Liver (tissue), 8 donors: ENCODE measurements at regions not wholly inside any gene's neighbourhood (a gene's known extent, or its start where the extent isn't known, plus 50 kb on each side); places are given as distances from the start of the nearest gene placed in this dataset.

Experiments
- DNase-seq: peaks from one replicate; pipeline ENCODE4 v3.0.0-alpha.2; 2017; ENCODE audit warnings: low spot score
- H3K27ac ChIP-seq, 2 donors: one replicate each; pipeline ENCODE4 v1.7.0; 2013; ENCODE audit warnings: inconsistent platforms in 2 of 2, low read length in 2 of 2, control low read depth in 1 of 2, low read depth in 1 of 2, mild to moderate bottlenecking in 1 of 2
- H3K27me3 ChIP-seq, 4 donors: one replicate each; pipeline versions ENCODE4 v1.6.1 to v1.7.0; 2013; ENCODE audit warnings: low read length in 3 of 4, inconsistent platforms in 1 of 4, mild to moderate bottlenecking in 1 of 4, moderate library complexity in 1 of 4; ENCODE audit not compliant: control insufficient read depth in 4 of 4, insufficient read depth in 4 of 4
- H3K36me3 ChIP-seq, 4 donors: one replicate each; pipeline versions ENCODE4 v1.6.1 to v1.7.0; 2013; ENCODE audit warnings: low read length in 3 of 4, mild to moderate bottlenecking in 3 of 4, low read depth in 1 of 4, moderate library complexity in 1 of 4; ENCODE audit not compliant: control insufficient read depth in 4 of 4, insufficient read depth in 3 of 4
- H3K4me1 ChIP-seq, 4 donors: one replicate each; pipeline versions ENCODE4 v1.6.1 to v1.7.0; 2013; ENCODE audit warnings: low read length in 3 of 4, mild to moderate bottlenecking in 3 of 4, moderate library complexity in 1 of 4; ENCODE audit not compliant: control insufficient read depth in 4 of 4, insufficient read depth in 4 of 4
- H3K4me3 ChIP-seq, 3 donors: one replicate each; pipeline versions ENCODE4 v1.6.1 to v1.7.0; 2013; ENCODE audit warnings: low read length in 3 of 3, control low read depth in 1 of 3, low read depth in 1 of 3, mild to moderate bottlenecking in 1 of 3
- H3K9ac ChIP-seq, 2 donors: one replicate each; pipeline ENCODE4 v1.7.0; 2013; ENCODE audit warnings: low read length in 2 of 2, mild to moderate bottlenecking in 2 of 2, moderate library complexity in 2 of 2, control low read depth in 1 of 2, low read depth in 1 of 2
- H3K9me3 ChIP-seq, 4 donors: one replicate each; pipeline versions ENCODE4 v1.6.1 to v1.7.0; 2013; ENCODE audit warnings: low read length in 3 of 4; ENCODE audit not compliant: control insufficient read depth in 4 of 4
- EGR1 ChIP-seq, 2 donors: IDR thresholded peaks; 2 replicates each; pipeline ENCODE4 v1.6.1; 2016 to 2018; ENCODE audit warnings: antibody characterized with exemption in 2 of 2, low read depth in 2 of 2
- FOXA2 ChIP-seq: IDR thresholded peaks from 2 replicates; pipeline ENCODE4 v1.6.1; 2016; ENCODE audit warnings: antibody characterized with exemption
- GABPA ChIP-seq, 2 donors: IDR thresholded peaks in 1 of 2; conservative IDR thresholded peaks in 1 of 2; 2 replicates each; pipeline ENCODE4 v1.6.1; 2016; ENCODE audit warnings: antibody characterized with exemption in 2 of 2, mild to moderate bottlenecking in 1 of 2, moderate library complexity in 1 of 2
- HNF4A ChIP-seq, 2 donors: conservative IDR thresholded peaks; 2 replicates each; pipeline ENCODE4 v1.6.1; 2016; ENCODE audit warnings: antibody characterized with exemption in 2 of 2, mild to moderate bottlenecking in 2 of 2
- HNF4G ChIP-seq: IDR thresholded peaks from 2 replicates; pipeline ENCODE4 v1.6.1; 2016; ENCODE audit warnings: antibody characterized with exemption
- JUND ChIP-seq, 2 donors: IDR thresholded peaks; 2 replicates each; pipeline ENCODE4 v1.6.1; 2016; ENCODE audit warnings: antibody characterized with exemption in 2 of 2
- MAX ChIP-seq: IDR thresholded peaks from 2 replicates; pipeline ENCODE4 v1.6.1; 2016; ENCODE audit warnings: antibody characterized with exemption
- RAD21 ChIP-seq, 2 donors: IDR thresholded peaks; 2 replicates each; pipeline ENCODE4 v1.6.1; 2016; ENCODE audit warnings: antibody characterized with exemption in 2 of 2, mild to moderate bottlenecking in 2 of 2
- RXRA ChIP-seq, 2 donors: IDR thresholded peaks; 2 replicates each; pipeline ENCODE4 v1.6.1; 2017 to 2018; ENCODE audit warnings: antibody characterized with exemption in 2 of 2, mild to moderate bottlenecking in 1 of 2
- TAF1 ChIP-seq: conservative IDR thresholded peaks from 2 replicates; pipeline ENCODE4 v1.6.1; 2016; ENCODE audit warnings: antibody characterized with exemption, mild to moderate bottlenecking
- YY1 ChIP-seq: IDR thresholded peaks from 2 replicates; pipeline ENCODE4 v1.6.1; 2016; ENCODE audit warnings: antibody characterized with exemption, mild to moderate bottlenecking
- ZBTB33 ChIP-seq: IDR thresholded peaks from 2 replicates; pipeline ENCODE4 v1.6.1; 2016; ENCODE audit warnings: antibody characterized with exemption
- WGBS: extraction: QIAGEN DNeasy Blood & Tissue Kit; methylation state at CpG from one replicate; pipeline ENCODE4 v1.1.7; 2013; 5-methylcytosine and 5-hydroxymethylcytosine counted together
- TF ChIP-seq, protein P1 (sequence below): IDR thresholded peaks from 2 replicates; pipeline ENCODE4 v1.6.1; 2016; ENCODE audit warnings: antibody characterized with exemption, mild to moderate bottlenecking
- TF ChIP-seq, protein P2 (sequence below): IDR thresholded peaks from 2 replicates; pipeline ENCODE4 v1.6.1; 2016; ENCODE audit warnings: antibody characterized with exemption
- TF ChIP-seq, protein P3 (sequence below): fragments of 150-350 bp; IDR thresholded peaks from 2 replicates; pipeline ENCODE4 v1.5.1; 2017; ENCODE audit warnings: improper control_type of control experiment, low read depth, low read length; ENCODE audit not compliant: missing input control
- donor health status: healthy.
- donor health status: healthy.
- donor health status: healthy.
- donor health status: healthy.
- donor health status: healthy.

DNA sequence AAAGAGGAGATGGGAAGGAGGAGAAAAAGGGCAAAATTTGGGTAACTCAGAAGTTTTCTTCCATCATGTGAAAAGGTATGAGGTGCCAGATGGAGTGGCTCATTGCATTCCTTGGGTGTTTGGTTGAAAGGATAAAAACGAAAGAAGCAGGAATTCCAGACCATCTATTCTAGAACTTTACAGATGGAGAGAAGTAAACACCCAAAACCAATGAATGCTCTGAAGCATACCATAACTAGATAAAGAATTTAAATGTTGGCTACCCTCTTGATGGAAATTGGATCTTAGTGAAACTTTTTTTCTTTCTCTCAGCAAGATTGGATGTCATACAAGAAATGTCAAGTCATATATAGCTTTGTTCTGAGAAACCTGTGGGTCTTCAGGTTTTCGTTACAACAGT lies 175.6 kb upstream of the FAR2 start:
- no peaks in the 10 kb centered on the region for H3K4me1 ChIP-seq
- no peaks in the 10 kb centered on the region for H3K9me3 ChIP-seq
- H3K27me3 ChIP-seq = no peaks in the 10 kb centered on the region
- H3K36me3 ChIP-seq = no peaks in the 10 kb centered on the region
- no peak for TF ChIP-seq EGR1 (IDR thresholded peaks at IDR 0.05; ENCODE audit: low read depth in 2 of 2)
- no peak for TF ChIP-seq HNF4G
- no peak for TF ChIP-seq YY1
- no peak for TF ChIP-seq RAD21 (IDR thresholded peaks at IDR 0.05)
- TF ChIP-seq, protein P1, sequence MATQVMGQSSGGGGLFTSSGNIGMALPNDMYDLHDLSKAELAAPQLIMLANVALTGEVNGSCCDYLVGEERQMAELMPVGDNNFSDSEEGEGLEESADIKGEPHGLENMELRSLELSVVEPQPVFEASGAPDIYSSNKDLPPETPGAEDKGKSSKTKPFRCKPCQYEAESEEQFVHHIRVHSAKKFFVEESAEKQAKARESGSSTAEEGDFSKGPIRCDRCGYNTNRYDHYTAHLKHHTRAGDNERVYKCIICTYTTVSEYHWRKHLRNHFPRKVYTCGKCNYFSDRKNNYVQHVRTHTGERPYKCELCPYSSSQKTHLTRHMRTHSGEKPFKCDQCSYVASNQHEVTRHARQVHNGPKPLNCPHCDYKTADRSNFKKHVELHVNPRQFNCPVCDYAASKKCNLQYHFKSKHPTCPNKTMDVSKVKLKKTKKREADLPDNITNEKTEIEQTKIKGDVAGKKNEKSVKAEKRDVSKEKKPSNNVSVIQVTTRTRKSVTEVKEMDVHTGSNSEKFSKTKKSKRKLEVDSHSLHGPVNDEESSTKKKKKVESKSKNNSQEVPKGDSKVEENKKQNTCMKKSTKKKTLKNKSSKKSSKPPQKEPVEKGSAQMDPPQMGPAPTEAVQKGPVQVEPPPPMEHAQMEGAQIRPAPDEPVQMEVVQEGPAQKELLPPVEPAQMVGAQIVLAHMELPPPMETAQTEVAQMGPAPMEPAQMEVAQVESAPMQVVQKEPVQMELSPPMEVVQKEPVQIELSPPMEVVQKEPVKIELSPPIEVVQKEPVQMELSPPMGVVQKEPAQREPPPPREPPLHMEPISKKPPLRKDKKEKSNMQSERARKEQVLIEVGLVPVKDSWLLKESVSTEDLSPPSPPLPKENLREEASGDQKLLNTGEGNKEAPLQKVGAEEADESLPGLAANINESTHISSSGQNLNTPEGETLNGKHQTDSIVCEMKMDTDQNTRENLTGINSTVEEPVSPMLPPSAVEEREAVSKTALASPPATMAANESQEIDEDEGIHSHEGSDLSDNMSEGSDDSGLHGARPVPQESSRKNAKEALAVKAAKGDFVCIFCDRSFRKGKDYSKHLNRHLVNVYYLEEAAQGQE = no peak
- TF ChIP-seq MAX = no peak
- no peak for TF ChIP-seq JUND (IDR thresholded peaks at IDR 0.05)
- TF ChIP-seq, protein P2, sequence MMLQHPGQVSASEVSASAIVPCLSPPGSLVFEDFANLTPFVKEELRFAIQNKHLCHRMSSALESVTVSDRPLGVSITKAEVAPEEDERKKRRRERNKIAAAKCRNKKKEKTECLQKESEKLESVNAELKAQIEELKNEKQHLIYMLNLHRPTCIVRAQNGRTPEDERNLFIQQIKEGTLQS = no peak
- no peak for TF ChIP-seq GABPA (IDR thresholded peaks at IDR 0.05 in 1 of 2, conservative IDR thresholded peaks at IDR 0.05 in 1 of 2)
- TF ChIP-seq HNF4A (conservative IDR thresholded peaks at IDR 0.05) = no peak
- TF ChIP-seq FOXA2 = no peak
- no peak for TF ChIP-seq TAF1
- TF ChIP-seq RXRA (IDR thresholded peaks at IDR 0.05) = no peak
- no peak for TF ChIP-seq ZBTB33
- TF ChIP-seq, protein P3, sequence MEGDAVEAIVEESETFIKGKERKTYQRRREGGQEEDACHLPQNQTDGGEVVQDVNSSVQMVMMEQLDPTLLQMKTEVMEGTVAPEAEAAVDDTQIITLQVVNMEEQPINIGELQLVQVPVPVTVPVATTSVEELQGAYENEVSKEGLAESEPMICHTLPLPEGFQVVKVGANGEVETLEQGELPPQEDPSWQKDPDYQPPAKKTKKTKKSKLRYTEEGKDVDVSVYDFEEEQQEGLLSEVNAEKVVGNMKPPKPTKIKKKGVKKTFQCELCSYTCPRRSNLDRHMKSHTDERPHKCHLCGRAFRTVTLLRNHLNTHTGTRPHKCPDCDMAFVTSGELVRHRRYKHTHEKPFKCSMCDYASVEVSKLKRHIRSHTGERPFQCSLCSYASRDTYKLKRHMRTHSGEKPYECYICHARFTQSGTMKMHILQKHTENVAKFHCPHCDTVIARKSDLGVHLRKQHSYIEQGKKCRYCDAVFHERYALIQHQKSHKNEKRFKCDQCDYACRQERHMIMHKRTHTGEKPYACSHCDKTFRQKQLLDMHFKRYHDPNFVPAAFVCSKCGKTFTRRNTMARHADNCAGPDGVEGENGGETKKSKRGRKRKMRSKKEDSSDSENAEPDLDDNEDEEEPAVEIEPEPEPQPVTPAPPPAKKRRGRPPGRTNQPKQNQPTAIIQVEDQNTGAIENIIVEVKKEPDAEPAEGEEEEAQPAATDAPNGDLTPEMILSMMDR = no peak
- H3K9ac ChIP-seq = no peak overlapping the region
- no peak for DNase-seq
- no peak overlapping the region for H3K27ac ChIP-seq
- H3K4me3 ChIP-seq = no peak overlapping the region
- WGBS = 77% methylated on average over 2 of the region's 2 CpGs

DNA sequence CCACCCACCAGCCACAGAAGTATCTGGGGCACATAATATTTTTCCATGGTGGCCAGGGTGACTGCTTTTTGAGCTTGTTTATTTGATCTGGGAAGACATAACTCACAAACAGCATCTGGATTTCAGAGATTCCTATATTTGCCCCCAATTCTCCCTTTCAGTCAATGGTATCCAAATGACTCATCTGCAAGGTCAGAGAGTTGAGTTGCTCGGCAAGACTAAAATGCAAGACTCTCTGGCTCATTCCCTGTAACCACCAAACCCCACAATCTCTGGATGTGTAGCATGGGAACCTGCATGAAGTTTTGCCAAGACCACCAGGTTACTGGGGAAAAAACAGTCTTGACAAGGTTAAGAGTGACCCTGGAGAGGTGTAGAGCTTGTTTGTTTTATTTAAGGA lies 174.9 kb upstream of the FAR2 start:
- no peaks in the 10 kb centered on the region for H3K4me1 ChIP-seq
- WGBS = 79% methylated on average over 1 of the region's 1 CpG
- no peak overlapping the region for H3K9ac ChIP-seq
- no peak overlapping the region for H3K4me3 ChIP-seq
- no peak overlapping the region for H3K27ac ChIP-seq
- H3K27me3 ChIP-seq = no peaks in the 10 kb centered on the region
- H3K36me3 ChIP-seq = no peaks in the 10 kb centered on the region
- no peaks in the 10 kb centered on the region for H3K9me3 ChIP-seq
- no peak for DNase-seq
- TF ChIP-seq HNF4A (conservative IDR thresholded peaks at IDR 0.05) = no peak
